C4-2B (cell line): ENCODE measurements at regions not wholly inside any gene's neighbourhood (a gene's known extent, or its start where the extent isn't known, plus 50 kb on each side); places are given as distances from the start of the nearest gene placed in this dataset.

ENCODE experiments used
- CTCF ChIP-seq: fragments of 450-650 bp; conservative IDR thresholded peaks from 2 replicates; pipeline ENCODE4 v1.5.1; 2017; ENCODE audit warnings: mild to moderate bottlenecking
- ZFX ChIP-seq: fragments of 450-650 bp; IDR thresholded peaks from 2 replicates; pipeline ENCODE4 v1.6.1; 2017

GRCh38 chr6:105902401-105903031 lies 183.6 kb upstream of the PRDM1 start:
- no peak for TF ChIP-seq CTCF
- no peak for TF ChIP-seq ZFX
